A549 (cell line): ENCODE measurements at regions not wholly inside any gene's neighbourhood (a gene's known extent, or its start where the extent isn't known, plus 50 kb on each side); places are given as distances from the start of the nearest gene placed in this dataset.

Source experiments
- CBX8 ChIP-seq: fragments of 200-600 bp; sonication (generic); IDR thresholded peaks from 2 replicates; pipeline ENCODE4 v1.6.1; 2016
- CTCF ChIP-seq: fragments of >200 bp; sonication (Bioruptor Twin); formaldehyde crosslinking; IDR thresholded peaks from 3 replicates; pipeline ENCODE4 v1.5.1; 2016
- JUN ChIP-seq, 2 experiments: fragments of >200 bp; sonication (Bioruptor Twin); formaldehyde crosslinking; IDR thresholded peaks; 2 replicates in 1 of 2; 3 replicates in 1 of 2; pipeline ENCODE4 v1.6.1; 2016 to 2017
- JUNB ChIP-seq: fragments of >200 bp; sonication (Bioruptor Twin); formaldehyde crosslinking; IDR thresholded peaks from 2 replicates; pipeline ENCODE4 v1.6.1; 2016
- NFE2L2 ChIP-seq: fragments of 150-350 bp; conservative IDR thresholded peaks from 2 replicates; pipeline ENCODE4 v1.6.1; 2014; ENCODE audit warnings: low read length
- NR3C1 ChIP-seq: fragments of >200 bp; sonication (Bioruptor Twin); formaldehyde crosslinking; IDR thresholded peaks from 3 replicates; pipeline ENCODE4 v1.6.1; 2017
- POLR2A ChIP-seq: IDR thresholded peaks from 2 replicates; pipeline ENCODE4 v1.6.1; 2012; ENCODE audit warnings: mild to moderate bottlenecking, low read length
- RAD21 ChIP-seq, 2 experiments: fragments of >200 bp in 1 of 2; sonication (Bioruptor Twin) in 1 of 2; formaldehyde crosslinking in 1 of 2; IDR thresholded peaks in 1 of 2; conservative IDR thresholded peaks in 1 of 2; 2 replicates in 1 of 2; 3 replicates in 1 of 2; pipeline ENCODE4 v1.6.1; 2012 to 2018; ENCODE audit warnings: inconsistent platforms in 1 of 2
- RARB ChIP-seq: fragments of 250-450 bp; sonication (Bioruptor Pico); IDR thresholded peaks from 2 replicates; pipeline ENCODE4 v1.8.0; 2021; ENCODE audit warnings: mild to moderate bottlenecking, moderate library complexity
- RFX5 ChIP-seq: fragments of 450-650 bp; IDR thresholded peaks from 2 replicates; pipeline ENCODE4 v1.7.1; 2014; ENCODE audit warnings: antibody characterized with exemption, mild to moderate bottlenecking, moderate library complexity

DNA sequence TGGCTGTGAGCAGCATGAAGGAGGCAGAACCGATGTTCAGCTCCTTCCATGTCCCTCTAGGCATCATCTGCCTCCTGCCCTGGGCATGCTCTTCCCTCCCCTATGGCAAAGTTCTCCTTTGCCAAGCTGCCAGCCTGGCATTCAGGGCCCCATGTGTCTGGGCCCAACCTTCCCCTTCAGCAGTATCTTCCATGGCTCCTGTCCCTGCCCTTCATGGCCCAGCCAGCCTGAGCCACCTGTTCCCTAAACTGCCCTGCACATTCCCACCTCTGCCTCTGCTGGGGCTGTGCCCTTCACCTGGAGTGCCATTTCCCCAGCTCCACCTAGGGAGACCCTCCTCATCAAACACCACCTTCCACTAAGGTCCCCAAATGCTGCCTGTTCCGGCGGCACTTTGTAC, 74.0 kb upstream of the TCL1A start:
- TF ChIP-seq NR3C1 = no peak
- no peak for TF ChIP-seq RARB (CRISPR knock-in tag)
- no peak for TF ChIP-seq POLR2A
- no peak for TF ChIP-seq CBX8
- no peak for TF ChIP-seq CTCF
- TF ChIP-seq RFX5 = no peak
- TF ChIP-seq RAD21 (conservative IDR thresholded peaks at IDR 0.05 in 1 of 2, IDR thresholded peaks at IDR 0.05 in 1 of 2) = no peak
- TF ChIP-seq JUNB = no peak
- no peak for TF ChIP-seq JUN (IDR thresholded peaks at IDR 0.05)
- no peak for TF ChIP-seq NFE2L2
